HL-60 (cell line): ENCODE measurements at regions not wholly inside any gene's neighbourhood (a gene's known extent, or its start where the extent isn't known, plus 50 kb on each side); places are given as distances from the start of the nearest gene placed in this dataset.

ENCODE experiments used
- POLR2AphosphoS5 ChIP-seq: IDR thresholded peaks from 2 replicates; pipeline ENCODE4 v1.6.1; 2012; ENCODE audit warnings: low read depth
- TF ChIP-seq, protein P1 (sequence below): IDR thresholded peaks from one replicate; pipeline ENCODE4 v1.5.1; 2011; ENCODE audit warnings: low read length, control low read depth, inconsistent platforms; ENCODE audit not compliant: insufficient read depth

- TF ChIP-seq, protein P1, sequence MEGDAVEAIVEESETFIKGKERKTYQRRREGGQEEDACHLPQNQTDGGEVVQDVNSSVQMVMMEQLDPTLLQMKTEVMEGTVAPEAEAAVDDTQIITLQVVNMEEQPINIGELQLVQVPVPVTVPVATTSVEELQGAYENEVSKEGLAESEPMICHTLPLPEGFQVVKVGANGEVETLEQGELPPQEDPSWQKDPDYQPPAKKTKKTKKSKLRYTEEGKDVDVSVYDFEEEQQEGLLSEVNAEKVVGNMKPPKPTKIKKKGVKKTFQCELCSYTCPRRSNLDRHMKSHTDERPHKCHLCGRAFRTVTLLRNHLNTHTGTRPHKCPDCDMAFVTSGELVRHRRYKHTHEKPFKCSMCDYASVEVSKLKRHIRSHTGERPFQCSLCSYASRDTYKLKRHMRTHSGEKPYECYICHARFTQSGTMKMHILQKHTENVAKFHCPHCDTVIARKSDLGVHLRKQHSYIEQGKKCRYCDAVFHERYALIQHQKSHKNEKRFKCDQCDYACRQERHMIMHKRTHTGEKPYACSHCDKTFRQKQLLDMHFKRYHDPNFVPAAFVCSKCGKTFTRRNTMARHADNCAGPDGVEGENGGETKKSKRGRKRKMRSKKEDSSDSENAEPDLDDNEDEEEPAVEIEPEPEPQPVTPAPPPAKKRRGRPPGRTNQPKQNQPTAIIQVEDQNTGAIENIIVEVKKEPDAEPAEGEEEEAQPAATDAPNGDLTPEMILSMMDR: no peak
- no peak for TF ChIP-seq POLR2AphosphoS5
These were observed 318.0 kb upstream of the MGAT4C start for GRCh38 chr12:86574143-86574542.
